GM19043 (cell line): ENCODE measurements at regions not wholly inside any gene's neighbourhood (a gene's known extent, or its start where the extent isn't known, plus 50 kb on each side); places are given as distances from the start of the nearest gene placed in this dataset.
"Not testable (repeated sequence)": the region's sequence is repeated elsewhere in the genome, so short reads cannot be mapped to it uniquely, and the experiment has no call there.

ENCODE experiments used
- ATAC-seq: cut with Tn5 transposase; IDR thresholded peaks from one replicate; pipeline ENCODE4 v1.9.1; 2021; ENCODE audit warnings: low read depth; ENCODE audit not compliant: unreplicated experiment

GRCh38 chr17:77529328-77529650 is 388.5 kb downstream of the SEC14L1 start:
- ATAC-seq: no peak

- no peak for ATAC-seq
Measured at GRCh38 chr17:77530591-77530990, 389.8 kb downstream of the SEC14L1 start.

GRCh38 chr17:77531002-77531401 is 390.2 kb downstream of the SEC14L1 start:
- ATAC-seq: no peak

GRCh38 chr17:77531641-77532040 is 390.9 kb downstream of the SEC14L1 start:
- ATAC-seq: no peak

GRCh38 chr17:77533697-77534096 is 392.9 kb downstream of the SEC14L1 start:
- not testable (repeated sequence) for ATAC-seq

- no peak for ATAC-seq
Measured at GRCh38 chr17:77534137-77534536, 393.4 kb downstream of the SEC14L1 start.

- ATAC-seq: no peak
Measured at GRCh38 chr17:77535435-77535834, 394.7 kb downstream of the SEC14L1 start.

- no peak for ATAC-seq
Measured at GRCh38 chr17:77535892-77536291, 395.1 kb downstream of the SEC14L1 start.

- no peak for ATAC-seq
Measured at GRCh38 chr17:77537566-77537965, 396.8 kb downstream of the SEC14L1 start.

GRCh38 chr17:77540531-77540930 is 399.8 kb downstream of the SEC14L1 start:
- ATAC-seq: no peak

- ATAC-seq: no peak
Measured at GRCh38 chr17:77540975-77541374, 400.2 kb downstream of the SEC14L1 start.

GRCh38 chr17:77542011-77542410 is 401.2 kb downstream of the SEC14L1 start:
- ATAC-seq: no peak

GRCh38 chr17:77542551-77543490 is 402.1 kb downstream of the SEC14L1 start:
- ATAC-seq: no peak

GRCh38 chr17:77543801-77544200 is 403.0 kb downstream of the SEC14L1 start:
- ATAC-seq: no peak

- ATAC-seq: no peak
Measured at GRCh38 chr17:77544347-77545110, 403.8 kb downstream of the SEC14L1 start.

- no peak for ATAC-seq
Measured at GRCh38 chr17:77546772-77547241, 406.0 kb downstream of the SEC14L1 start.

- no peak for ATAC-seq
Measured at GRCh38 chr17:77548967-77549366, 408.2 kb downstream of the SEC14L1 start.

GRCh38 chr17:77549726-77550366 is 408.7 kb upstream of the TNRC6C start:
- ATAC-seq: no peak

GRCh38 chr17:77553459-77554066 is 404.9 kb upstream of the TNRC6C start:
- ATAC-seq: no peak

GRCh38 chr17:77555121-77555591 is 403.3 kb upstream of the TNRC6C start:
- no peak for ATAC-seq
